Ovary (tissue), 3 donors: ENCODE measurements at regions not wholly inside any gene's neighbourhood (a gene's known extent, or its start where the extent isn't known, plus 50 kb on each side); places are given as distances from the start of the nearest gene placed in this dataset.

Experiments used
- EP300 ChIP-seq: sonication (generic); formaldehyde crosslinking; IDR thresholded peaks from one replicate; pipeline ENCODE4 v1.6.1; 2017; ENCODE audit warnings: antibody characterized with exemption
- TF ChIP-seq, protein P1 (sequence below), 3 donors: fragments of 450-650 bp in 2 of 3; fragments of 200-600 bp in 1 of 3; IDR thresholded peaks; one replicate each; pipeline versions ENCODE4 v1.5.1 to v1.8.0; 2016 to 2022; ENCODE audit warnings: antibody characterized with exemption in 3 of 3, mild to moderate bottlenecking in 1 of 3
- donor health status: DM: no; HTN: no; CAD: no.

DNA sequence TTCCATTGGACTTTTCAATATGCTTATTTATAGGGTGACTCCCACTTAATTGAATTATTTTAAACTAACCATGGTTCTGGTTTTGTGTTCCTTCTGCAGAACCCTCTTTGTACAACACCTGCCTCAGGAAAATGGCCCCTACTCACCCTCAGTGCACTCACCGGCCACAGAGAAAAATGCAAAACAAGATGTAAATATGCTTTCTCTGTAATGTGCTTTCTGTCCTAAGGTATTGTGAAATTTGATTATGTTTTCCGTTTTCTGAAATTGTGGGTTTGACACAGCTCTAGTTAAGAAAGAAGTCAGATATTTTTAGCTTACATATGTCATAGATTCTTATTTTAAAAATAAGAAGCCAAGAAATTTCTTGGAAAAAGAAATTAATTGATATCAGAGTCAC is 357.7 kb upstream of the SMIM21 start:
- TF ChIP-seq, protein P1, sequence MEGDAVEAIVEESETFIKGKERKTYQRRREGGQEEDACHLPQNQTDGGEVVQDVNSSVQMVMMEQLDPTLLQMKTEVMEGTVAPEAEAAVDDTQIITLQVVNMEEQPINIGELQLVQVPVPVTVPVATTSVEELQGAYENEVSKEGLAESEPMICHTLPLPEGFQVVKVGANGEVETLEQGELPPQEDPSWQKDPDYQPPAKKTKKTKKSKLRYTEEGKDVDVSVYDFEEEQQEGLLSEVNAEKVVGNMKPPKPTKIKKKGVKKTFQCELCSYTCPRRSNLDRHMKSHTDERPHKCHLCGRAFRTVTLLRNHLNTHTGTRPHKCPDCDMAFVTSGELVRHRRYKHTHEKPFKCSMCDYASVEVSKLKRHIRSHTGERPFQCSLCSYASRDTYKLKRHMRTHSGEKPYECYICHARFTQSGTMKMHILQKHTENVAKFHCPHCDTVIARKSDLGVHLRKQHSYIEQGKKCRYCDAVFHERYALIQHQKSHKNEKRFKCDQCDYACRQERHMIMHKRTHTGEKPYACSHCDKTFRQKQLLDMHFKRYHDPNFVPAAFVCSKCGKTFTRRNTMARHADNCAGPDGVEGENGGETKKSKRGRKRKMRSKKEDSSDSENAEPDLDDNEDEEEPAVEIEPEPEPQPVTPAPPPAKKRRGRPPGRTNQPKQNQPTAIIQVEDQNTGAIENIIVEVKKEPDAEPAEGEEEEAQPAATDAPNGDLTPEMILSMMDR (IDR thresholded peaks at IDR 0.05): no peak
- no peak for TF ChIP-seq EP300
